ENCODE measurements at regions not wholly inside any gene's neighbourhood (a gene's known extent, or its start where the extent isn't known, plus 50 kb on each side); places are given as distances from the start of the nearest gene placed in this dataset.

- Histone ChIP-seq H3K9me2 (ENCODE audit: low read depth, low read length) (no peaks in the 10 kb centered on the region), H3K4me1 (ENCODE audit: insufficient read depth, low read length, severe bottlenecking) (no peaks in the 10 kb centered on the region), H3K4me3 (ENCODE audit: low read depth, low read length, poor library complexity, severe bottlenecking) (no peak overlapping the region), H4K20me1 (ENCODE audit: insufficient read depth, low read length) (no peaks in the 10 kb centered on the region), H3K36me3 (ENCODE audit: insufficient read depth, low read length) (no peaks in the 10 kb centered on the region), H3K79me2 (ENCODE audit: insufficient read depth, low read length) (no peaks in the 10 kb centered on the region), H3K9me3 (ENCODE audit: low read length) (no peaks in the 10 kb centered on the region), H3K9ac (ENCODE audit: low read length) (no peak overlapping the region), H3K27me3 (ENCODE audit: insufficient read depth, low read length) (no peaks in the 10 kb centered on the region), H3F3A (ENCODE audit: insufficient read depth, low read length) (no peaks in the 10 kb centered on the region), H3K4me2 (ENCODE audit: low read length) (no peak overlapping the region), H2AFZ (ENCODE audit: low read length) (no peak overlapping the region), H3K27ac (ENCODE audit: low read depth, low read length, poor library complexity, severe bottlenecking) (no peak overlapping the region)
- TF ChIP-seq EZH2 (IDR thresholded peaks at IDR 0.05; ENCODE audit: borderline replicate concordance, low read length), result no peak
- TF ChIP-seq, protein P1, sequence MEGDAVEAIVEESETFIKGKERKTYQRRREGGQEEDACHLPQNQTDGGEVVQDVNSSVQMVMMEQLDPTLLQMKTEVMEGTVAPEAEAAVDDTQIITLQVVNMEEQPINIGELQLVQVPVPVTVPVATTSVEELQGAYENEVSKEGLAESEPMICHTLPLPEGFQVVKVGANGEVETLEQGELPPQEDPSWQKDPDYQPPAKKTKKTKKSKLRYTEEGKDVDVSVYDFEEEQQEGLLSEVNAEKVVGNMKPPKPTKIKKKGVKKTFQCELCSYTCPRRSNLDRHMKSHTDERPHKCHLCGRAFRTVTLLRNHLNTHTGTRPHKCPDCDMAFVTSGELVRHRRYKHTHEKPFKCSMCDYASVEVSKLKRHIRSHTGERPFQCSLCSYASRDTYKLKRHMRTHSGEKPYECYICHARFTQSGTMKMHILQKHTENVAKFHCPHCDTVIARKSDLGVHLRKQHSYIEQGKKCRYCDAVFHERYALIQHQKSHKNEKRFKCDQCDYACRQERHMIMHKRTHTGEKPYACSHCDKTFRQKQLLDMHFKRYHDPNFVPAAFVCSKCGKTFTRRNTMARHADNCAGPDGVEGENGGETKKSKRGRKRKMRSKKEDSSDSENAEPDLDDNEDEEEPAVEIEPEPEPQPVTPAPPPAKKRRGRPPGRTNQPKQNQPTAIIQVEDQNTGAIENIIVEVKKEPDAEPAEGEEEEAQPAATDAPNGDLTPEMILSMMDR (IDR thresholded peaks at IDR 0.05; ENCODE audit: low read length), result no peak
Observed at GRCh38 chr4:128527351-128527750, 239.7 kb upstream of the PGRMC2 start.

- no peak overlapping the region for H3K9ac ChIP-seq (ENCODE audit: low read length)
- no peaks in the 10 kb centered on the region for H4K20me1 ChIP-seq (ENCODE audit: insufficient read depth, low read length)
- no peak overlapping the region for H2AFZ ChIP-seq (ENCODE audit: low read length)
- H3K4me1 ChIP-seq (ENCODE audit: insufficient read depth, low read length, severe bottlenecking), result no peaks in the 10 kb centered on the region
- no peaks in the 10 kb centered on the region for H3F3A ChIP-seq (ENCODE audit: insufficient read depth, low read length)
- H3K36me3 ChIP-seq (ENCODE audit: insufficient read depth, low read length), result no peaks in the 10 kb centered on the region
- H3K9me2 ChIP-seq (ENCODE audit: low read depth, low read length), result no peaks in the 10 kb centered on the region
- H3K27me3 ChIP-seq (ENCODE audit: insufficient read depth, low read length), result no peaks in the 10 kb centered on the region
- H3K79me2 ChIP-seq (ENCODE audit: insufficient read depth, low read length), result no peaks in the 10 kb centered on the region
- no peak overlapping the region for H3K4me3 ChIP-seq (ENCODE audit: low read depth, low read length, poor library complexity, severe bottlenecking)
- H3K4me2 ChIP-seq (ENCODE audit: low read length), result no peak overlapping the region
- H3K9me3 ChIP-seq (ENCODE audit: low read length), result no peaks in the 10 kb centered on the region
- H3K27ac ChIP-seq (ENCODE audit: low read depth, low read length, poor library complexity, severe bottlenecking), result no peak overlapping the region
- TF ChIP-seq, protein P1 (IDR thresholded peaks at IDR 0.05; ENCODE audit: low read length), result no peak
- no peak for TF ChIP-seq EZH2 (IDR thresholded peaks at IDR 0.05; ENCODE audit: borderline replicate concordance, low read length)
Observed at GRCh38 chr4:128525992-128526630, 238.5 kb upstream of the PGRMC2 start.

- Histone ChIP-seq H3K27ac (ENCODE audit: low read depth, low read length, poor library complexity, severe bottlenecking) (no peak overlapping the region), H3F3A (ENCODE audit: insufficient read depth, low read length) (no peaks in the 10 kb centered on the region), H3K4me1 (ENCODE audit: insufficient read depth, low read length, severe bottlenecking) (no peaks in the 10 kb centered on the region), H3K36me3 (ENCODE audit: insufficient read depth, low read length) (no peaks in the 10 kb centered on the region), H3K27me3 (ENCODE audit: insufficient read depth, low read length) (no peaks in the 10 kb centered on the region), H3K9me3 (ENCODE audit: low read length) (no peaks in the 10 kb centered on the region), H4K20me1 (ENCODE audit: insufficient read depth, low read length) (no peaks in the 10 kb centered on the region), H3K4me3 (ENCODE audit: low read depth, low read length, poor library complexity, severe bottlenecking) (no peak overlapping the region), H2AFZ (ENCODE audit: low read length) (no peak overlapping the region), H3K79me2 (ENCODE audit: insufficient read depth, low read length) (no peaks in the 10 kb centered on the region), H3K9ac (ENCODE audit: low read length) (no peak overlapping the region), H3K9me2 (ENCODE audit: low read depth, low read length) (no peaks in the 10 kb centered on the region), H3K4me2 (ENCODE audit: low read length) (no peak overlapping the region)
- TF ChIP-seq, protein P1 (IDR thresholded peaks at IDR 0.05; ENCODE audit: low read length), result no peak
- TF ChIP-seq EZH2 (IDR thresholded peaks at IDR 0.05; ENCODE audit: borderline replicate concordance, low read length), result no peak
Observed at GRCh38 chr4:128525387-128525786, 237.8 kb upstream of the PGRMC2 start.
